Midbrain (tissue), 1 donor: ENCODE measurements at regions not wholly inside any gene's neighbourhood (a gene's known extent, or its start where the extent isn't known, plus 50 kb on each side); places are given as distances from the start of the nearest gene placed in this dataset.

Experiments
- DNase-seq: peaks from one replicate; lab custom pipeline; 2025; lab: John Stamatoyannopoulos, UW

DNA sequence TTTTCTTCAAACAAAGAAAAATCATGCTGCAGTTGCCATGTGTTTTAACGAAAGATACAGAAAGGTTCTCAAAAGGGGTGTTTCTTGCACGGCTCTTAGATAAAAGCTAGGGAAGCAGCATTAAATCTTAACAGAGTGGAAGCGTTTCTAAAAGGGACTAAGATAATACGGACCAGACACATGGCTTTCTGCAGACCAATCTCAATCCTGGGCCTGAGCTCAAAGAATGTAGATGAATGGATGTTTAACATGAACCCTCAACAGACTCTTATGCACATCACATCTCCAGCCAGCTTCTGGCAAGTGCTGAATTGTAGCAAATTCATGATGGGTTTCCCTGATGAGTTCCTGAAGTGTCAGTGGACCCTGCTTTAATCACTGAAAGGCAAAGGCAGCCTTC, 80.2 kb upstream of the COX10 start:
- no peak for DNase-seq

DNA sequence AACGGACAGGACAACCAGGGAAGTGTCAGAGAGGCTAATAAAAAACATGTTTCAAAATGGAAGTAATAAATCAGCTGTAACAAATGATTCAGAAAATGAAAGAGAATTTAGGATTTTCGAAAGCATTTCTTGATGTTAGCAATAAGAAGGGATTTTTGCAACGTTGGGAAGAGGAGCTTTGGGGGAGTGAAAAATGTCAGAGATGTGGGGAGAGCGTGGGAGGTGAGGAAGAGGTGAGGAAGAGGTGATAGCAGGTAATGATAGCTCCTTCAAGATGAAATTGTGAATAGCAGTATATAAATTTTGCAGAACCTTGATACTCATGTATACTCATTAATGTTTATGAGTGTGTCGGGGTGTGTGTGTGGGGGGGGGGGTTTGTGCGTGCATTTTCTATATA, 76.2 kb upstream of the COX10 start:
- DNase-seq: no peak

DNA sequence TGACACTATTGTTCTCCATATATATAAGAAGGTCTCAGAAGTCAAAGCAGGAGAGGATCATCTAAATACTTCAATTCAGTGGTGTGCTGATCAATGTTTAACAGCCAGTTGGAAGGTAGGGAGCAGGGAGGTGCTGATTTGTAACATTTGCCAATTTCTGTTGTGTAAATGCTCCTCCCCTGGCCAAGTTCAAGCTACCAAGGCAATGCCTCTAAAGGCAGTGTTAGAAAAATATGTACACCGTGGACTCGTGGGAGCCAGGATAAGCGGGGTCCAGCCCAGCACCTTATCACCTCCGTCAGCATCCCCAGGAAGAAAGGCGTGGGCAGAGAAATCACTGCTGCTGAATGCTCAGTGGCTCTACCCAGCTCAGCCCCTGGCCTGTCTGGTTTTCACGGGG, 75.3 kb upstream of the COX10 start:
- no peak for DNase-seq

DNA sequence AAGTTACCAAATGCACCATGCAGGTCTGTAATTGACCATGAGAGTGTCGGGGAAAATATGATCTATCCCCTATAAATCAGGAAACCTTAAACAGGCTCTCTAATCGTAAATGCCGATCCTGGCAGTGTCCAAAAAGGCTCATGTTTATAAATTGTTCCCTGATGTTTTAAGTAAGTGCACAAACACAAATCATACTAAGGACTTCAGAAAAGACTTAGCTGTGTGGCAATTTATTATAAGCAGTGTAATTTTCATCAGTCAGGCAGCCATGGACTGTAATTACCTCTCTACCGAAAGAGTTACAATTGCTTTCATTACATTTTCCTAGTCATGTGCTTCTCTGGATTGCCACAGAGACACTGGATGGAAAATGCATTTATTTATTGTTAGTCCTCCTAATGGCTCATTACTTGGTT, 73.4 kb upstream of the COX10 start:
- DNase-seq: no peak

DNA sequence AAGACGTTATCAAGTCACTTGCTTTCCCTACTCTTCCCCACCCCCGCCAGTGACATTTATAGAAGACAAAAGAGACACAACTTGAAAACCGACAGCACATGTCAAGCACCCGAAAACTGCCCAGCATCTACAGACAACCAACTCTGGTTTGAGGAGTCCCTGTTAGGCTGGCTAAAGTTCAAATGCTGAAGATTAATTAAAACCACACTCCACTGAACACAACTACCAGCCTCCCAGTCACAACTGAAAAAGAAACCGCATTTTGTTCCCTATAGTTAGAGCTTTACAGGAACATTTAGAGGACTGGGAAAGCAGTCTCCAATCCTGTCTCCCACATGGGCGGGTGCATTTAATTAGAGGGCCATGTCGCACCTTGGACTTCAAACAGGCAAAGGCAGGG, 73.0 kb upstream of the COX10 start:
- DNase-seq: no peak

DNA sequence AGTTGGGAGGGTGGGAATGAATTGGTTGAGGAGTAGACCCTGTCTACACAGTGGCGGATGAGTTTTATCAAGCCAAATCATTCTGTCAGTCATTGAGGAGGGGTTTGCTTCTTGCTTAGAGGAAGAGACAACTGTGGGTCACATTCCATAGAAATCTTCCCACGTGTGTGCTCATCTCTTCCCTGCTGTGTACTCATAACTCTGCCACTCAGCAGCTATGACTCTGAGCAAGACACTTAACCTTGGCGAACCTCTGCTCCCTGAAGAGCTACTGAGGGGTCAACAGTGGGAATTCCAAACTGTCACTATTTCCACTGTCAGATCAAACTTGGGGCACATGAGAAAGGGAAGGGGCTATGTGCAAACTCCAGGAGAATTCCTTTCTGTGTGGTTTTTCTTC, 72.6 kb upstream of the COX10 start:
- DNase-seq: no peak

DNA sequence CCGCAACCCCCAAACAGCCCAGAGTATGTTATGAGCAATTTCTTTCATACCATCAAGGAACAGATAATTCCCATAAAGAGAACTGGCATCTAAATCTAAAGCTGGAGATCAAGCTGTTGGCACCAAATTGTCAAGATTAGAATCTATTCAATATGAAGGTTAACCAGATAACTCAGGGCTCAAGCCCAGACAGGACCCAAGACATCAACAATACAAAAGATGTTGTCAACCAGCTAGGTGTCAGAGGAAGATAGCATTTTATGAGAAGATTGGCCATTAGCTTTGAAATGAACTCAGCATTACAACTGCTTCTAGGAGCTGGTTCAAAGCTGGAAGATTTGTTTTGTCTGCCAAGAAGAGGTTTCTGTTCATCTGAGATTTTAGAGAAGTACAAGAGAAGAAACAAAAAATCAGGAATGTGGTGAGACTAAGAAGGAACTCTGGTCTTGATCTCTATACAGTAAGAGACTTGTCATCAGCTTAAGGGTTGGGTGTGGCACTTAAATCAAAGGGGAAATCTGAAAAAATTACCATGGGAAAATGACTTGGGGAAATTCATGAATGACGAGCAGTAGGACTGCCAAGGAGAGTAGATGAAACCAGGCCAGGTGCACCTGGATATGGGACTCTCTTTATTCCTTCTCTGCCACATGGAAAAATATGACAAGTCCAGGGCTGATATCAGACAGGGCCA, 64.2 kb upstream of the COX10 start:
- no peak for DNase-seq

DNA sequence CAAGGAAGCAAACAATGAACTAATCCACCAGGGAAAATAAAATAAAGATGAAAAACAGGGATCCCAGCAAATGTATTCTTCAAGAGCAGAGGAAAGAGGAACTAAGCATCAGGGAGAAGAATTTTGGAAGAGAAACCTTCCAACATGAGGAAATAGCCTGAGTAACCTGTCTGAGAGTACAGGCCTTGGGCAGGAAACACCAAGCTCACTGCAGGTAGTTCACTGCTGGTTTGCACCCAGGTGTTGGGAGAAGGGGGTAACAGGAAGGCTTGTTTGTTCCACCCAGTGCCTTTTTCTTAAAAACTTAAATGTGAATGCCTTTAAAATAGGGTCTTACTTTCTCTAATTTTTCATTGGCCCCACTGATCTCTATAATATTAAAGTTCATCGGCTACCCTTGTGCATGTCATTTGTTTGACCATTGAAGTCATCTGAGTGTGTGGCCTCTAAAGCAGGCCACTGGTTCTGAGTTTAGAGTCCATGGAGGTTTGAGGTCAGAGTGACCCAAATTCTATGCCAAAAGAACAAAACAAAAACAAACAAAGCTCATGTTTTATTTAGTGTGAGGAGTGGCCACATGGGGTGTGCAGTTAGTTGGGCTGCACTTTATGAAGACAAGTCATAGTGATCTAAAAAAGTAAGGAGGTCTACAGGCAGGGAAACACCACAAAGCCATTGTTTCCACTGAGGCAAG, 62.9 kb upstream of the COX10 start:
- no peak for DNase-seq

DNA sequence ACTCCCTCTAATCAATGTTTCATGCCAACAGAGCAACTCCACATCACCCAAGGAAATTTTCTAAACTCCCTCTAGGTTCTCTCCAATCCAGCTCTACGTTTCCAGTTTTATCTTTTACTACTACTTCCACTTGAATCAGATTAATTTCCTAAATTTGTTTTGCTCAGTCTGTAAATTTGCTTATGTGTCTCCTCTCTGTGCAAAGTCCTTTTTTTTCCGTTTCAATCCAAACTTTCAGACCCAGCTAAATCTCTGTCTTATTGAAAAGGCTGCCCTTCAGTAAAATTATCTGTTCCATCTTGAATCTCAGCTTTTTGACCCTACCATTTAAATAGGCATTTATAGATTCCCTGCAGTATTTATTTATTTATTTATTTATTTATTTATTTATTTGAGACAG, 61.4 kb upstream of the COX10 start:
- no peak for DNase-seq

DNA sequence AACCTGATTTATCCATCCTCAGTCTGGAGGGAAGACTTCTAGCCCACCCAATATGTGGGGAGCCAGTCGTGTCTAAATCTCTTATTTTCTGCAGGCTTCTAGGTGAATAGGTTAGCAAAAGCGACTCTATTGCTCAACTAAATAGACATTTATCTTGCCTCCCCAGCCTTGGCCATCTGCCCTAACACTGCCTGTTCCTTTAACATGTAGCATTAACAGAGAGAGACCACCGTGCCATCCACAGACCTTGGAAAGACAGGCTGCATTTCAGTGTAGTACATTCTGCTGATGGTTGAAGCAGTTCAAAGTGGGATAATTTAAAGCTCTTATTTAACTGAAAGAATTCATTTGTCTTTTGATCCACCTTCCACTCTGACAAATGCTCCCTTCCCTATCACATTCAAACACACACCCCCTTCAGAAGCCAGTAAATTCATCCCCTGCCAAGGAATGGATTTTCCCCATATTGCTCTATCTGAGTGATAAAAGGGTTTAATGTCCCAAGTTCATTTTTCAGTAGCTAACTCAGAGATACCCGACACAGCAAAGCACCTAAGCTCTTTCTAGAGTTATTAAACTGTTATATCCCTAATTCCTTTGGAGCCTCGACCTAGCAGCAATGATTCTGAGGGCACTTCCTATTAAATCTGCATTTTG, 58.1 kb upstream of the COX10 start:
- DNase-seq: no peak

DNA sequence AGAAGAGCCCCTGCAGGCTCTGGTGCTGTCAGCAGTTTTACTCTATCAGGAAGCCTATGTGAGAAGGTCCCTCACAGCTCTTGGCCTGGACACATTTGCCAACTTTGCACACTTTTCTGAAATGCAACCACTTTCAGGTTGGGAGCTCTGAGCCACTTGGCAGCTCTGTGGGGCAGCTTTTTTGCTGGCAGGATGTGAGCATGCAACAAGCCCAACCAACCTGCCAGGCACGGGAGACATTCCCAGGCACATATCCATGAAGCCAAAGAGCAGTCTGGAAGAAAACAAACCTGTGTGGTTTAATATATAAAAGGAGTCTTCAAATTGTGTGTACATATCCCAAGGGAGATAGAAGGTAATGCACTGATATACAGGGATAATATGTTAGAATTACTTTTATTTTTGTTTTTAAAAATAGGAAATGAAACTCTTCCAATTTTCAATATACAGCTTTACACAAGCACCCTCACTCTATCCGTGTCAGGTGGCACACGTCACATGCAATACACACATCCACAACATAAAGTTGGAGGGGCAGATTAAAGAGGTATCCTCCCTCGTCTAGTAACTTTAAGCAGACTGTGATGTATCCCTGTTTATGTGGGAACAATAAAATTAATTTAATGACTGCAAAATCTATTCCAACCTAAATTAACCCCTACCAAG, 57.4 kb upstream of the COX10 start:
- no peak for DNase-seq

DNA sequence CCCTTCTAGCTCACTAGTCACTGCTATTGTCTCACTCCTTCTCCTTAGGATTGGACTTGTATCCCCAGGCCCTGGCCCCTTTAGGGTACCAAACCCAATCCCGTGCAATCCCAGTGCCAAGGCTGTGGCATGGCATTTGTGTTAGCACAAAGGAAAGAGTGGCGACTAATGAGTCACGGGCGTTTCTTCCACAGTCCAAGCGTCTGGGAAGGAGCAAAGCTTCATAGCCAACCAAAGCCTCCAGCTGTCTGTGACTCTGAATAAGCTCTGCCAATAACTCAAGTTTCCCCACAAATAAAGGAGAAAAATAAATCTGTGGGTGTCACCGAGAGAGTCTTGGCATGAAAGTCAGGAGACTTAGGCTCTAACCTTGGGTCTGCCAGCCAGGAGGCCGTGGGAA, 54.6 kb upstream of the COX10 start:
- no peak for DNase-seq

DNA sequence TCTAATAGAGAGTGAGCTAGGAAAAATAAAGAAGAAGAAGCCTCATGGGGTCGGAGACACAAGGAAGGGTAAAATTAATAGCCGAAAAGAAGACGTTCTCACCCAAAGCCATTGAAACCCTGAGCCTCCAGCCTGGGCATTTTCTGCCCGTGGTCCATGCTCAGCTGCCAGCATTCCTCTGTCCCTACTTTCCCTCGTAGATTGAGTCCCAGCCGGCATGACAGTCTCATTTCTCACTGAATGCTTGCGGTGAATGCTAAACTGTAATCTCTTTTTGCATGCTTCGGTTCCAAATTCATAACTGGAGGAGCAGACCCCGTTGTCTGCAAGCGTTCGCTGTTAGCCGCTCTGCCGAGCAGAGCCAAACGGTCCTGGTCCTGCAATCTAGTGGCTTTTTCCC, 54.0 kb upstream of the COX10 start:
- DNase-seq: no peak

DNA sequence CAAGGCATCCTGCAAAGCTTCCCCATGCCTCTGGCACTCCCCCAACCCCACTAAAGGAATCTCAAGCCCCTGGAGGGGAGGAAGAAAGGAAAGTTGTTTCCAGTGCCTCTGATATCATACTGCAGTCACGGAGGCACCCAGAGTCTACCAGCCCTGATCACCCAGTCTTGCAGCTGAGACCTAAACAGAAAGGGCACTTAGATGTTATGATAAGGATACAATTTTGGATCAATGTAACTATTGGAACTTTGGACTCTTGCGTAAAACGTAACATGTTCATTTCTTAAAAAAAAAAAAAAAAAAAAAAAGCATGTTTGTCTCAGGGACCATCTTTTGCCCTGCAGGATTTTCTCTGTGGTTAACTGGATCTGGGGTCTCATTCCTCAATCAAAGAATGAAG, 52.4 kb upstream of the COX10 start:
- DNase-seq: no peak

DNA sequence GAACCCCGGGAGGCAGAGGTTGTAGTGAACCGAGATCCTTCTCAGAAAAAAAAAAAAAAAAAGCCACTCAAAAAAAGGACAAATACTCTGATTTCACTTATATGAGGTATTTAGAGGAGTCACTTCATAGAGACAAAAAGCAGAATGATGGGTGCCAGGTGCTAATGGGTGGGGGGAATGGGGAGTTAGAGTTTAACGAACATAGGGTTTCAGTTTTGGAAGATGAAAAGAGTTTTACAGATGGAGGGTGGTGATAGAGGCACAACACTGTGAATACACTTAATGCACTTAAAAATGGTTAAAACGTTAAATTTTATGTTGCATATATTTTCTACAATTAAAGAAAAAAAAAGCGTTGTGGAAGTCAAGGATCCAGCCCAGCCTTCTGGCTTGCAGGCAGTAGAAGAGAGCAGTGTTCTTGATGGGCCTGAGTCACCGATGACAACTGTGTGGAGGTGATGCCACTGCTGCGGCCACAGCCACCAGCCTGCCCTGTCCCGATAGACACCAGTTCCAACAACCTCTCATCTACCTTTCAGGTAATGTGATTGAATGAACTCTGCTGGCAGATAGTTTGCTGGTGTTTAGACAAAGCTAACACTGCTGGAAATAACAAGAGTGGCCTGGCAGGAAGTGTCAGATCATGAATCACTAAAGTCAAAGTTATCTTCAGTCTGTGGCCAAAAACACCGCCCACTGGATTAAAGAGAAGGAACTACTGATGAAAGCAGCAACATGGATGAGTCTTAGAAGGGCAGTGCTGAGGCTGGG, 49.9 kb upstream of the COX10 start:
- DNase-seq: no peak
